Bronchial epithelial cell (primary cell): ENCODE measurements at regions not wholly inside any gene's neighbourhood (a gene's known extent, or its start where the extent isn't known, plus 50 kb on each side); places are given as distances from the start of the nearest gene placed in this dataset.

Experiments used
- DNase-seq: peaks from one replicate; pipeline ENCODE4 v3.0.0-alpha.2; 2010; ENCODE audit warnings: low read depth
- FAIRE-seq: peaks from 2 replicates; lab custom pipeline; 2011; peaks lifted over from hg19 to GRCh38; lab: Jason Lieb, UNC
- H3K27me3 ChIP-seq: 2 replicates; pipeline ENCODE4 v1.5.1; 2011; ENCODE audit warnings: low read length; ENCODE audit not compliant: control insufficient read depth, insufficient read depth
- H3K36me3 ChIP-seq: 2 replicates; pipeline ENCODE4 v1.5.1; 2011; ENCODE audit warnings: low read length; ENCODE audit not compliant: control insufficient read depth, insufficient read depth
- H3K4me3 ChIP-seq: 2 replicates; pipeline ENCODE4 v1.5.1; 2011; ENCODE audit warnings: mild to moderate bottlenecking, low read depth, low read length, control low read depth
- TF ChIP-seq, protein P1 (sequence below): IDR thresholded peaks from 2 replicates; pipeline ENCODE4 v1.5.1; 2011; ENCODE audit warnings: mild to moderate bottlenecking, moderate library complexity, low read length, control low read depth, inconsistent platforms; ENCODE audit not compliant: insufficient read depth, severe bottlenecking

DNA sequence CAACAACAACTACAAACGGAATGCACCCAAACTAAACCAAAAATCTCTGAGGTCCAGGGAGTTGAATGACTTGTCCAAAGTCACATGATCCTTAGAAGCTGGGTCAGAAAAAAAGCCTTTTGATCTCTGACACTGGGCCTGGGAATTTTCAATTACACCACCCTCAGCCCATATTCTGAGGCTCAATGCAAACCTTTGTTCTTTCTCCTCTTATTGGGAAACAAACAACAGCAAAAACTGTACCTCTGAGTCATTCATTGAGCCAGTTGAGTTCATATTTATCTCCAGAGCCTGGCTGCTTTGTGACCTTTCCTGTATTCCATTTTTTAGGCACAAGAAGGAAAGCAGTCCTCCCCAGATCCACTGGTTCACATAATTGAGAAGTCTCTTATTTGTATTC is 51.2 kb upstream of the SORCS1 start:
- TF ChIP-seq, protein P1, sequence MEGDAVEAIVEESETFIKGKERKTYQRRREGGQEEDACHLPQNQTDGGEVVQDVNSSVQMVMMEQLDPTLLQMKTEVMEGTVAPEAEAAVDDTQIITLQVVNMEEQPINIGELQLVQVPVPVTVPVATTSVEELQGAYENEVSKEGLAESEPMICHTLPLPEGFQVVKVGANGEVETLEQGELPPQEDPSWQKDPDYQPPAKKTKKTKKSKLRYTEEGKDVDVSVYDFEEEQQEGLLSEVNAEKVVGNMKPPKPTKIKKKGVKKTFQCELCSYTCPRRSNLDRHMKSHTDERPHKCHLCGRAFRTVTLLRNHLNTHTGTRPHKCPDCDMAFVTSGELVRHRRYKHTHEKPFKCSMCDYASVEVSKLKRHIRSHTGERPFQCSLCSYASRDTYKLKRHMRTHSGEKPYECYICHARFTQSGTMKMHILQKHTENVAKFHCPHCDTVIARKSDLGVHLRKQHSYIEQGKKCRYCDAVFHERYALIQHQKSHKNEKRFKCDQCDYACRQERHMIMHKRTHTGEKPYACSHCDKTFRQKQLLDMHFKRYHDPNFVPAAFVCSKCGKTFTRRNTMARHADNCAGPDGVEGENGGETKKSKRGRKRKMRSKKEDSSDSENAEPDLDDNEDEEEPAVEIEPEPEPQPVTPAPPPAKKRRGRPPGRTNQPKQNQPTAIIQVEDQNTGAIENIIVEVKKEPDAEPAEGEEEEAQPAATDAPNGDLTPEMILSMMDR = no peak
- Histone ChIP-seq H3K36me3 (no peaks in the 10 kb centered on the region), H3K27me3 (no peaks in the 10 kb centered on the region), H3K4me3 (no peak overlapping the region)
- FAIRE-seq (no peak), DNase-seq (no peak)
